WTC11 (cell line): ENCODE measurements at regions not wholly inside any gene's neighbourhood (a gene's known extent, or its start where the extent isn't known, plus 50 kb on each side); places are given as distances from the start of the nearest gene placed in this dataset.

Experiments used
- CREB1 ChIP-seq: sonication (generic); formaldehyde crosslinking; IDR thresholded peaks from 2 replicates; pipeline ENCODE4 v1.8.0; 2023; ENCODE audit warnings: mild to moderate bottlenecking, missing genetic modification reagents
- CTCF ChIP-seq: fragments of 200-600 bp; IDR thresholded peaks from 2 replicates; pipeline ENCODE4 v1.8.0; 2022; ENCODE audit warnings: antibody characterized with exemption
- FOXJ3 ChIP-seq: sonication (generic); formaldehyde crosslinking; IDR thresholded peaks from 2 replicates; pipeline ENCODE4 v1.9.0; 2021; ENCODE audit warnings: missing genetic modification reagents, mild to moderate bottlenecking, borderline replicate concordance
- ZBTB21 ChIP-seq: sonication (generic); formaldehyde crosslinking; IDR thresholded peaks from 2 replicates; pipeline ENCODE4 v1.8.1; 2023; ENCODE audit warnings: mild to moderate bottlenecking, missing genetic modification reagents, borderline replicate concordance
- ZNF671 ChIP-seq: fragments of 250-450 bp; sonication (Bioruptor Pico); IDR thresholded peaks from 2 replicates; pipeline ENCODE4 v1.8.0; 2021; ENCODE audit warnings: mild to moderate bottlenecking
- TF ChIP-seq, protein P1 (sequence below): sonication (generic); formaldehyde crosslinking; IDR thresholded peaks from 2 replicates; pipeline ENCODE4 v1.8.0; 2022; ENCODE audit warnings: mild to moderate bottlenecking, missing genetic modification reagents
- TF ChIP-seq, protein P2 (sequence below): sonication (generic); formaldehyde crosslinking; IDR thresholded peaks from 2 replicates; pipeline ENCODE4 v1.8.0; 2022; ENCODE audit warnings: mild to moderate bottlenecking, missing genetic modification reagents
- TF ChIP-seq, protein P3 (sequence below): sonication (generic); formaldehyde crosslinking; IDR thresholded peaks from 2 replicates; pipeline ENCODE4 v1.8.0; 2022; ENCODE audit warnings: mild to moderate bottlenecking, missing genetic modification reagents
- TF ChIP-seq, protein P4 (sequence below): fragments of 250-450 bp; sonication (Bioruptor Pico); IDR thresholded peaks from 2 replicates; pipeline ENCODE4 v1.9.0; 2021; ENCODE audit warnings: mild to moderate bottlenecking

DNA sequence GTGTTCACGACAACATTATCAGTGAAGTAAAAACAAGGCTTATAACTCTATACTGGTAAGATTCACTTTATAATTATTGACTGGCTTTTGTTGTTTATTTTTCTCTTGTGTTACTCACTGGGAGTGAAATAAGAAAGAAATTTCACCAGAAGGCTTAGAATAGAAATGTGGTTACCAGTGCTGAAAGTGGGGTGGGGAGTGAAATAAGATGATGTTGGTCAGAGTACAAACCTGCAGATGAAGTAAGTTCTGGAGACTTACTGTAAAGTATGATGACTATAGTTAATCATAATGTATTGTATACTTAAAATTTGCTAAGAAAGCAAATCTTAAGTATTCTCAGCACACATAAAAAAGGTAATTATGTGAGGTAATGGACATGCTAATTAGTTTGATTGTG is 198.4 kb downstream of the KLHL28 start:
- no peak for TF ChIP-seq ZBTB21 (CRISPR knock-in tag)
- TF ChIP-seq, protein P1, sequence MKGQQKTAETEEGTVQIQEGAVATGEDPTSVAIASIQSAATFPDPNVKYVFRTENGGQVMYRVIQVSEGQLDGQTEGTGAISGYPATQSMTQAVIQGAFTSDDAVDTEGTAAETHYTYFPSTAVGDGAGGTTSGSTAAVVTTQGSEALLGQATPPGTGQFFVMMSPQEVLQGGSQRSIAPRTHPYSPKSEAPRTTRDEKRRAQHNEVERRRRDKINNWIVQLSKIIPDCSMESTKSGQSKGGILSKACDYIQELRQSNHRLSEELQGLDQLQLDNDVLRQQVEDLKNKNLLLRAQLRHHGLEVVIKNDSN (CRISPR knock-in tag), result no peak
- TF ChIP-seq, protein P2, sequence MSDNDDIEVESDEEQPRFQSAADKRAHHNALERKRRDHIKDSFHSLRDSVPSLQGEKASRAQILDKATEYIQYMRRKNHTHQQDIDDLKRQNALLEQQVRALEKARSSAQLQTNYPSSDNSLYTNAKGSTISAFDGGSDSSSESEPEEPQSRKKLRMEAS (CRISPR knock-in tag), result no peak
- TF ChIP-seq CTCF, result no peak
- TF ChIP-seq, protein P3, sequence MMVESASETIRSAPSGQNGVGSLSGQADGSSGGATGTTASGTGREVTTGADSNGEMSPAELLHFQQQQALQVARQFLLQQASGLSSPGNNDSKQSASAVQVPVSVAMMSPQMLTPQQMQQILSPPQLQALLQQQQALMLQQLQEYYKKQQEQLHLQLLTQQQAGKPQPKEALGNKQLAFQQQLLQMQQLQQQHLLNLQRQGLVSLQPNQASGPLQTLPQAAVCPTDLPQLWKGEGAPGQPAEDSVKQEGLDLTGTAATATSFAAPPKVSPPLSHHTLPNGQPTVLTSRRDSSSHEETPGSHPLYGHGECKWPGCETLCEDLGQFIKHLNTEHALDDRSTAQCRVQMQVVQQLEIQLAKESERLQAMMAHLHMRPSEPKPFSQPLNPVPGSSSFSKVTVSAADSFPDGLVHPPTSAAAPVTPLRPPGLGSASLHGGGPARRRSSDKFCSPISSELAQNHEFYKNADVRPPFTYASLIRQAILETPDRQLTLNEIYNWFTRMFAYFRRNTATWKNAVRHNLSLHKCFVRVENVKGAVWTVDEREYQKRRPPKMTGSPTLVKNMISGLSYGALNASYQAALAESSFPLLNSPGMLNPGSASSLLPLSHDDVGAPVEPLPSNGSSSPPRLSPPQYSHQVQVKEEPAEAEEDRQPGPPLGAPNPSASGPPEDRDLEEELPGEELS (CRISPR knock-in tag), result no peak
- no peak for TF ChIP-seq FOXJ3 (CRISPR knock-in tag)
- no peak for TF ChIP-seq ZNF671 (CRISPR knock-in tag)
- TF ChIP-seq CREB1 (CRISPR knock-in tag), result no peak
- TF ChIP-seq, protein P4, sequence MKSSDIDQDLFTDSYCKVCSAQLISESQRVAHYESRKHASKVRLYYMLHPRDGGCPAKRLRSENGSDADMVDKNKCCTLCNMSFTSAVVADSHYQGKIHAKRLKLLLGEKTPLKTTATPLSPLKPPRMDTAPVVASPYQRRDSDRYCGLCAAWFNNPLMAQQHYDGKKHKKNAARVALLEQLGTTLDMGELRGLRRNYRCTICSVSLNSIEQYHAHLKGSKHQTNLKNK (CRISPR knock-in tag), result no peak
